ENCODE measurements at regions not wholly inside any gene's neighbourhood (a gene's known extent, or its start where the extent isn't known, plus 50 kb on each side); places are given as distances from the start of the nearest gene placed in this dataset.

DNA sequence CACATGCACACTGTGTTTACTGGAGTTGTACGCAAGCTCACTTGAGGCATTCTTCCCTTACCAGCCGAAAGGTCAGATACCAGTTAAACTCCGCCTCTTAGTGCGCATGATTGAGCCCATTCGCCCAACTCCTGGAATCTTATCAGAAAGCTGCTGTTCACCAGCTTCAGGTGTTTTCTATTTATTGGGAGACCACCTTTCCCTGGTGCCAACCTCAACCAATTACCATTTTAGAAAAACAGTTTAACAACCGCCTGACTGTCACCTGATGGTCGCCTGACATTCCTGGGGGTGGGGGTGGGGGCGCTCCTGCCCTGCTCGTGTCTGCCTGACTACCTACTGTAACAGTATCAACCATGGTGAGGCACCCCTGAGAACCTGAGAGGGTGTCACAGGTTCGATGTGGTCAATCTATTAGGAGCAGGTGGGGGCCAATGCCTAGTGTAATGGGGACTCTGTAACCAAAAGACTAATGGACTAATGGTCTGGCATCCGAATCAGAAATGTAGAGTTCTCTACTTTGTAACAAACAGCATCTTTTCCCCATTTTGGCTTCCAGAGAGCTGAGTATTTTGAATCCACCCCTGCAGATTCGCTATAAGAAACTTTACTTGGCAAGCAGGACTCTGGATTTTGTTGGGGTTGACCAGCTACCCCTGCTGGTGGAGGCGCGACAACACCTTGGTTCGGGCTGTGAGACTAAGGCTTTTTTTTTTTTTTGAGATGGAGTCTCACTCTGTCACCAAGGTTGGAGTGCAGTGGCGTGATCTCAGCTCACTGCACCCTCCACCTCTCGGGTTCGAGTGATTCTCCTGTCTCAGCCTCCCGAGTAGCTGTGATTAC, 58.2 kb upstream of the ZNF157 start:
- in situ Hi-C loops (cut with MboI) = no loop called here
- no peaks in the 10 kb centered on the region for H3K9me1 ChIP-seq (ENCODE audit: control insufficient read depth, insufficient read depth, low read length)
- DNase-seq (ENCODE audit: extremely low read depth in 1 of 4, low spot score in 3 of 4) (peak; percentile 43 to 61 (median 47)), ATAC-seq (peak; percentile 92), FAIRE-seq (peak; percentile 63)
- no peaks in the 10 kb centered on the region; the same call in 1 of the 2 replicates for H4K20me1 ChIP-seq (replicated peaks; ENCODE audit: control insufficient read depth, insufficient read depth, low read length)
- 13% methylated on average over 11 of the region's 19 CpGs for WGBS (ENCODE audit: insufficient coverage, low coverage, missing lambda C conversion rate)
- no peak overlapping the region for H2AFZ ChIP-seq (ENCODE audit: low read depth, low read length)
- no peak overlapping the region for H3K27ac ChIP-seq (ENCODE audit: extremely low read depth, low read depth, low read length)
- ChIA-PET POLR2A (interaction anchor here (1.3 kb wide), 1 partner anchor 106 kb away, joined by 3 read pairs; no protein-coding TSS in a partner anchor), CTCF (ENCODE audit: low intra/inter-chr PET ratio) (interaction anchor here (1.2 kb wide), 1 partner anchor 118 kb away, joined by 8 read pairs; the partner anchor contains the start of gene UBA1)
- H3K36me3 ChIP-seq (ENCODE audit: control insufficient read depth, insufficient read depth, low read length) = no peaks in the 10 kb centered on the region
- intact Hi-C loops (cut with micrococcal nuclease) = loop anchor here (2.0 kb wide), 1 partner anchor 119 kb away; the partner anchor contains the start of gene UBA1
- no peaks in the 10 kb centered on the region for H3K79me2 ChIP-seq (ENCODE audit: control insufficient read depth, insufficient read depth, low read length)
- no peak overlapping the region for H3K4me3 ChIP-seq
- H3K4me1 ChIP-seq (replicated peaks in 1 of 2; ENCODE audit: control insufficient read depth in 2 of 2, insufficient read depth in 2 of 2, low read length in 2 of 2) = no peaks in the 10 kb centered on the region; a peak in 1 of 5 replicates
- no peak overlapping the region for H3K9ac ChIP-seq (ENCODE audit: insufficient read depth in 1 of 2, low read depth in 2 of 2, low read length in 2 of 2)
- H3K27me3 ChIP-seq (ENCODE audit: control insufficient read depth in 2 of 2, insufficient read depth in 2 of 2, low read length in 2 of 2) = no peaks in the 10 kb centered on the region; a peak in 1 of 5 replicates
- no peak overlapping the region for H3K4me2 ChIP-seq (ENCODE audit: insufficient read depth, low read length)
- no TSS peak for BruUV-seq (replicated peaks)
- no peaks in the 10 kb centered on the region for H3K9me3 ChIP-seq (replicated peaks; ENCODE audit: control insufficient read depth, insufficient read depth, low read depth, low read length)
- TF ChIP-seq, protein P1, sequence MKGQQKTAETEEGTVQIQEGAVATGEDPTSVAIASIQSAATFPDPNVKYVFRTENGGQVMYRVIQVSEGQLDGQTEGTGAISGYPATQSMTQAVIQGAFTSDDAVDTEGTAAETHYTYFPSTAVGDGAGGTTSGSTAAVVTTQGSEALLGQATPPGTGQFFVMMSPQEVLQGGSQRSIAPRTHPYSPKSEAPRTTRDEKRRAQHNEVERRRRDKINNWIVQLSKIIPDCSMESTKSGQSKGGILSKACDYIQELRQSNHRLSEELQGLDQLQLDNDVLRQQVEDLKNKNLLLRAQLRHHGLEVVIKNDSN (CRISPR knock-in tag; IDR thresholded peaks at IDR 0.05) = no peak
- TF ChIP-seq SUPT5H (IDR thresholded peaks at IDR 0.05) = no peak
- peak; percentile 14; the same call in 1 of the 2 replicates for TF ChIP-seq REST (IDR thresholded peaks at IDR 0.05; ENCODE audit: borderline replicate concordance)
- no peak for TF ChIP-seq REST (CRISPR knock-in tag; IDR thresholded peaks at IDR 0.05; ENCODE audit: low read depth)
- TF ChIP-seq L3MBTL2 (IDR thresholded peaks at IDR 0.05) = no peak
- TF ChIP-seq, protein P2, sequence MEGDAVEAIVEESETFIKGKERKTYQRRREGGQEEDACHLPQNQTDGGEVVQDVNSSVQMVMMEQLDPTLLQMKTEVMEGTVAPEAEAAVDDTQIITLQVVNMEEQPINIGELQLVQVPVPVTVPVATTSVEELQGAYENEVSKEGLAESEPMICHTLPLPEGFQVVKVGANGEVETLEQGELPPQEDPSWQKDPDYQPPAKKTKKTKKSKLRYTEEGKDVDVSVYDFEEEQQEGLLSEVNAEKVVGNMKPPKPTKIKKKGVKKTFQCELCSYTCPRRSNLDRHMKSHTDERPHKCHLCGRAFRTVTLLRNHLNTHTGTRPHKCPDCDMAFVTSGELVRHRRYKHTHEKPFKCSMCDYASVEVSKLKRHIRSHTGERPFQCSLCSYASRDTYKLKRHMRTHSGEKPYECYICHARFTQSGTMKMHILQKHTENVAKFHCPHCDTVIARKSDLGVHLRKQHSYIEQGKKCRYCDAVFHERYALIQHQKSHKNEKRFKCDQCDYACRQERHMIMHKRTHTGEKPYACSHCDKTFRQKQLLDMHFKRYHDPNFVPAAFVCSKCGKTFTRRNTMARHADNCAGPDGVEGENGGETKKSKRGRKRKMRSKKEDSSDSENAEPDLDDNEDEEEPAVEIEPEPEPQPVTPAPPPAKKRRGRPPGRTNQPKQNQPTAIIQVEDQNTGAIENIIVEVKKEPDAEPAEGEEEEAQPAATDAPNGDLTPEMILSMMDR (IDR thresholded peaks at IDR 0.05 in 2 of 3, conservative IDR thresholded peaks at IDR 0.05 in 1 of 3; ENCODE audit: insufficient read depth in 2 of 3, low read depth in 1 of 3, low read length in 3 of 3) = peak; percentile 59 to 63 (median 61)
- 0 out of 2 replicates have a peak, but pooled peaks have one; percentile 7 for TF ChIP-seq SMC3 (conservative IDR thresholded peaks at IDR 0.05; ENCODE audit: insufficient read depth, low read depth, low read length)
- no peak for TF ChIP-seq CHD4 (IDR thresholded peaks at IDR 0.05; ENCODE audit: insufficient read depth, insufficient replicate concordance, low read depth, low read length, poor library complexity, severe bottlenecking)
- no peak for TF ChIP-seq POLR2AphosphoS5 (IDR thresholded peaks at IDR 0.05; ENCODE audit: control insufficient read depth, insufficient read depth, low read depth, low read length)
- peak; percentile 94 for TF ChIP-seq ZNF384 (IDR thresholded peaks at IDR 0.05; ENCODE audit: low read depth, low read length)
